ENCODE measurements at regions not wholly inside any gene's neighbourhood (a gene's known extent, or its start where the extent isn't known, plus 50 kb on each side); places are given as distances from the start of the nearest gene placed in this dataset.

GRCh38 chr6:40774932-40775331 lies 187.8 kb upstream of the LRFN2 start:
- peaks cover 0 to 14% (median 9%) of the 10 kb centered on the region in 4 donors for H3K9me3 ChIP-seq
- no peak overlapping the region for H3K4me3 ChIP-seq
- H3K36me3 ChIP-seq: no peaks in the 10 kb centered on the region
- no peaks in the 10 kb centered on the region for H3K4me1 ChIP-seq
- intact Hi-C loops (cut with DNase I): no loop called here
- H3K27me3 ChIP-seq: peaks cover 0 to 4% (median 0%) of the 10 kb centered on the region in 4 donors
- TF ChIP-seq EP300 (IDR thresholded peaks at IDR 0.05): no peak
- TF ChIP-seq CTCF (IDR thresholded peaks at IDR 0.05): no peak
- no peak for DNase-seq (ENCODE audit: extremely low spot score)
- 90% methylated on average over 1 of the region's 1 CpG for WGBS
- H3K27ac ChIP-seq (replicated peaks in 1 of 4): no peak overlapping the region

DNA sequence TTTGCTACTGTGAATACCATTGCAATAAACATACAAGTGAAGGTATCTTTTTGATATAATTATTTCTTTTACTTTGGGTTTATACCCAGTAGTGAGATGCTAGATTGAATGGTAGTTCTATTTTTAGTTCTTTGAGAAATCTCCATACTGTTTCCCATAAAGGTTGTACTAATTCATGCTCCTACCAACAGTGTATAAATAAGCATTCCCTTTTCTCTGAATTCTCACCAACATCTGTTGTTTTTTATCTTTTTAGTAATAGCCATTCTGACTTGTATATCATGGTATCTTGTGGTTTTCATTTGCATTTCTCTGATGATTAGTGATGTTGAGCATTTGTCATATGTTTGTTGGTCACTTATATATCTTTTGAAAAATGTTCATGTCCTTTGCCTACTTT lies 183.6 kb upstream of the LRFN2 start:
- Histone ChIP-seq H3K36me3 (no peaks in the 10 kb centered on the region), H3K9me3 (peaks cover 0 to 14% (median 9%) of the 10 kb centered on the region in 4 donors), H3K27ac (replicated peaks in 1 of 4) (no peak overlapping the region), H3K27me3 (no peaks in the 10 kb centered on the region), H3K4me3 (no peak overlapping the region), H3K4me1 (no peaks in the 10 kb centered on the region)
- DNase-seq (ENCODE audit: extremely low spot score): no peak
- TF ChIP-seq CTCF (IDR thresholded peaks at IDR 0.05) (no peak), POLR2AphosphoS5 (IDR thresholded peaks at IDR 0.05) (no peak), POLR2A (IDR thresholded peaks at IDR 0.05; ENCODE audit: low read depth) (no peak), EP300 (IDR thresholded peaks at IDR 0.05) (no peak)
- intact Hi-C loops (cut with DNase I): no loop called here

- Histone ChIP-seq H3K4me1 (peaks cover 0 to 16% (median 2%) of the 10 kb centered on the region in 4 donors), H3K4me3 (no peak overlapping the region), H3K27me3 (no peaks in the 10 kb centered on the region), H3K36me3 (no peaks in the 10 kb centered on the region), H3K9me3 (no peaks in the 10 kb centered on the region), H3K27ac (replicated peaks in 1 of 4) (no peak overlapping the region)
- no peak for TF ChIP-seq CTCF (IDR thresholded peaks at IDR 0.05)
- TF ChIP-seq EP300 (IDR thresholded peaks at IDR 0.05): no peak
- no peak for TF ChIP-seq POLR2AphosphoS5 (IDR thresholded peaks at IDR 0.05)
- no peak for TF ChIP-seq POLR2A (IDR thresholded peaks at IDR 0.05; ENCODE audit: low read depth)
- intact Hi-C loops (cut with DNase I): no loop called here
- DNase-seq (ENCODE audit: extremely low spot score): no peak
- WGBS: 27% methylated on average over 1 of the region's 1 CpG
Measured at GRCh38 chr6:40764726-40765125, 177.6 kb upstream of the LRFN2 start.

DNA sequence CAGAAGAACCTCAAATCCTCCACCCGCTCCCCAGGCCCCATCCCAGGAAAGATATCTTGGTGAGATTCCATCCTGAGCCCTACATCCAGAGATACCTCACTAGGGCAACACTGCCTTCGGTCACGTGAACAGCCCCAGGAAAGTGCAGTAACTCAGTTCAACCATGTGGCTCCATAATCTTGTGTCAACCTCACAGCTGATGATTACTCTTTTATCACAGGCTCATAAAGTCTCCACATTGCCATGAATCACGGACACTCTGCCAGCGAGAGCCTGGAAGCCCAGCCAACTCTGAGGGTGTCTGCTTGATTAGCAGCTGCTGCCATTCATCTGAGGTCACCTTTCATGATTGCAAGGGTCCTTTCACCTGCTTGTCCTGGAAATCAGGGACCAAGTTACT lies 175.8 kb upstream of the LRFN2 start:
- TF ChIP-seq EP300 (IDR thresholded peaks at IDR 0.05): no peak
- no peak for TF ChIP-seq POLR2A (IDR thresholded peaks at IDR 0.05; ENCODE audit: low read depth)
- no peak for TF ChIP-seq CTCF (IDR thresholded peaks at IDR 0.05)
- TF ChIP-seq POLR2AphosphoS5 (IDR thresholded peaks at IDR 0.05): no peak
- no peak for DNase-seq (ENCODE audit: extremely low spot score)
- 93% methylated on average over 3 of the region's 5 CpGs for WGBS
- H3K4me1 ChIP-seq: peaks cover 0 to 24% (median 2%) of the 10 kb centered on the region in 4 donors
- no peaks in the 10 kb centered on the region for H3K27me3 ChIP-seq
- H3K4me3 ChIP-seq: no peak overlapping the region
- no peaks in the 10 kb centered on the region for H3K9me3 ChIP-seq
- H3K27ac ChIP-seq (replicated peaks in 1 of 4): no peak overlapping the region
- intact Hi-C loops (cut with DNase I): no loop called here
- no peaks in the 10 kb centered on the region for H3K36me3 ChIP-seq

DNA sequence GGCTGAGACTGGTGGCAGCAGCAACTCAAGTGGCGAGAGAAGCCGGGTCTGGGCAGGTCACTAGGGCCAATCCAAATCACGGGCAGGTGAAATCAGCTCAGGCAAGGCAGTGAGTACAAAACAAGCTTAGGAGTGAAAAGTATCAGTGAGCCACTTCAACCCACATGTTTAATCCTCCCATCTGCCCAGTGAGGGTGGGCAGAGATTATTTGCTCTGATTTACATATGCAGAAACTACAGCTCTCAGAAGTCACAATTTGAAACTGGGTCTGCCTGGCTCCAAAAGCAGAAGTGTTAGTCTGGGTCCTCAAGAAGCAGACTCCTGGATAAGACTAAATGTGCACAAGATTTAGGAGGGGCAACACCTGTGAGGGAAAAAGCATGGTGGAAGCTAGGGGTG lies 173.7 kb upstream of the LRFN2 start:
- Histone ChIP-seq H3K36me3 (no peaks in the 10 kb centered on the region), H3K4me3 (no peak overlapping the region), H3K27me3 (peaks cover 0 to under 1% (median 0%) of the 10 kb centered on the region in 4 donors), H3K27ac (replicated peaks in 1 of 4) (no peak overlapping the region), H3K9me3 (no peaks in the 10 kb centered on the region), H3K4me1 (peaks cover 0 to 27% (median 2%) of the 10 kb centered on the region in 4 donors)
- intact Hi-C loops (cut with DNase I): no loop called here
- DNase-seq (ENCODE audit: extremely low spot score): no peak
- 100% methylated on average over 3 of the region's 3 CpGs for WGBS
- no peak for TF ChIP-seq POLR2AphosphoS5 (IDR thresholded peaks at IDR 0.05)
- no peak for TF ChIP-seq CTCF (IDR thresholded peaks at IDR 0.05)
- no peak for TF ChIP-seq EP300 (IDR thresholded peaks at IDR 0.05)
- TF ChIP-seq POLR2A (IDR thresholded peaks at IDR 0.05; ENCODE audit: low read depth): no peak
